ENCODE measurements at regions not wholly inside any gene's neighbourhood (a gene's known extent, or its start where the extent isn't known, plus 50 kb on each side); places are given as distances from the start of the nearest gene placed in this dataset.

- FAIRE-seq (no peak), ATAC-seq (no peak), DNase-seq (ENCODE audit: low read depth in 1 of 2, low spot score in 1 of 2) (no peak)
- no peak overlapping the region for H3K4me2 ChIP-seq
- CTCF ChIA-PET = no interaction called here
- no peak overlapping the region for H3K4me3 ChIP-seq
- TF ChIP-seq FOSB (CRISPR knock-in tag; IDR thresholded peaks at IDR 0.05) = no peak
- WGBS (ENCODE audit: missing lambda C conversion rate) = 92% methylated on average over 2 of the region's 2 CpGs
- H3K9me3 ChIP-seq = no peaks in the 10 kb centered on the region
- H3K4me1 ChIP-seq = peaks cover 29% of the 10 kb centered on the region
- POLR2A ChIA-PET = no interaction called here
- no peak overlapping the region; a peak in 1 of 6 replicates for H3K27ac ChIP-seq
Observed at GRCh38 chr5:125489146-125489545, 742.7 kb upstream of the ZNF608 start.

GRCh38 chr5:125491986-125492492 is 745.6 kb upstream of the ZNF608 start:
- TF ChIP-seq MAFK (IDR thresholded peaks at IDR 0.05; ENCODE audit: partially characterized antibody) (no peak), NPAS2 (CRISPR knock-in tag; IDR thresholded peaks at IDR 0.05; ENCODE audit: borderline replicate concordance) (no peak), NFE2L2 (conservative IDR thresholded peaks at IDR 0.05; ENCODE audit: low read length) (no peak), EHMT2 (IDR thresholded peaks at IDR 0.05; ENCODE audit: low read depth) (no peak), KDM5A (IDR thresholded peaks at IDR 0.05) (no peak), SMC3 (IDR thresholded peaks at IDR 0.05) (no peak), HOXB5 (CRISPR knock-in tag; IDR thresholded peaks at IDR 0.05) (no peak), CBX2 (IDR thresholded peaks at IDR 0.05; ENCODE audit: borderline replicate concordance, low read depth) (no peak), CEBPB (IDR thresholded peaks at IDR 0.05) (no peak), MYC (IDR thresholded peaks at IDR 0.05; ENCODE audit: borderline replicate concordance, low read length) (no peak), ZSCAN20 (CRISPR knock-in tag; IDR thresholded peaks at IDR 0.05) (no peak), HMGXB4 (CRISPR knock-in tag; IDR thresholded peaks at IDR 0.05; ENCODE audit: borderline replicate concordance) (no peak), RNF2 (IDR thresholded peaks at IDR 0.05; ENCODE audit: borderline replicate concordance, low read depth) (no peak)
- Histone ChIP-seq H3K4me1 (peaks cover 2% of the 10 kb centered on the region; the same call in 1 of the 3 replicates), H3K4me3 (no peak overlapping the region), H3K4me2 (no peak overlapping the region), H3K9me3 (no peaks in the 10 kb centered on the region), H3K27ac (no peak overlapping the region)
- POLR2A ChIA-PET = no interaction called here
- CTCF ChIA-PET = no interaction called here
- ATAC-seq (no peak), FAIRE-seq (no peak), DNase-seq (ENCODE audit: low read depth in 1 of 2, low spot score in 1 of 2) (no peak)
- 64% methylated on average over 3 of the region's 3 CpGs for WGBS (ENCODE audit: missing lambda C conversion rate)

GRCh38 chr5:125492977-125493376 is 746.5 kb upstream of the ZNF608 start:
- no peak overlapping the region for H3K27ac ChIP-seq
- DNase-seq (ENCODE audit: low read depth in 1 of 2, low spot score in 1 of 2) (no peak), FAIRE-seq (no peak), ATAC-seq (no peak)
- no peaks in the 10 kb centered on the region for H3K4me1 ChIP-seq
- no peak overlapping the region for H3K4me3 ChIP-seq
- ChIA-PET CTCF (no interaction called here), POLR2A (no interaction called here)
- H3K4me2 ChIP-seq = no peak overlapping the region
- TF ChIP-seq RNF2 (IDR thresholded peaks at IDR 0.05; ENCODE audit: borderline replicate concordance, low read depth) = no peak
- TF ChIP-seq EHMT2 (IDR thresholded peaks at IDR 0.05; ENCODE audit: low read depth) = no peak
- no peak for TF ChIP-seq JUN (IDR thresholded peaks at IDR 0.05)
- TF ChIP-seq HMGXB4 (CRISPR knock-in tag; IDR thresholded peaks at IDR 0.05; ENCODE audit: borderline replicate concordance) = no peak
- no peak for TF ChIP-seq CEBPB (IDR thresholded peaks at IDR 0.05)
- TF ChIP-seq TP53 (CRISPR knock-in tag; IDR thresholded peaks at IDR 0.05) = no peak
- TF ChIP-seq TFCP2L1 (CRISPR knock-in tag; IDR thresholded peaks at IDR 0.05) = no peak
- TF ChIP-seq USF2 (IDR thresholded peaks at IDR 0.05) = no peak
- TF ChIP-seq RCOR1 (IDR thresholded peaks at IDR 0.05; ENCODE audit: low read depth, low read length) = no peak
- TF ChIP-seq ZC3H11A (IDR thresholded peaks at IDR 0.05) = no peak
- TF ChIP-seq HDAC2 (IDR thresholded peaks at IDR 0.05) = no peak
- no peak for TF ChIP-seq HEYL (CRISPR knock-in tag; IDR thresholded peaks at IDR 0.05)
- TF ChIP-seq HOXA7 (CRISPR knock-in tag; IDR thresholded peaks at IDR 0.05) = no peak
- no peak for TF ChIP-seq ELK1 (IDR thresholded peaks at IDR 0.05; ENCODE audit: low read depth, low read length)
- no peak for TF ChIP-seq CHD2 (IDR thresholded peaks at IDR 0.05; ENCODE audit: low read length, partially characterized antibody)
- TF ChIP-seq CBX2 (IDR thresholded peaks at IDR 0.05; ENCODE audit: borderline replicate concordance, low read depth) = no peak
- TF ChIP-seq POLR2A (IDR thresholded peaks at IDR 0.05; ENCODE audit: low read length) = no peak
- TF ChIP-seq ATOH8 (CRISPR knock-in tag; IDR thresholded peaks at IDR 0.05; ENCODE audit: low read depth) = no peak
- H3K9me3 ChIP-seq = no peaks in the 10 kb centered on the region
- 58% methylated on average over 2 of the region's 2 CpGs for WGBS (ENCODE audit: missing lambda C conversion rate)
